SK-N-SH (cell line): ENCODE measurements at regions not wholly inside any gene's neighbourhood (a gene's known extent, or its start where the extent isn't known, plus 50 kb on each side); places are given as distances from the start of the nearest gene placed in this dataset.

Source experiments
- EP300 ChIP-seq, 2 experiments: IDR thresholded peaks; 2 replicates each; pipeline versions ENCODE4 v1.4.0 to v1.6.1; 2012; ENCODE audit warnings: borderline replicate concordance in 1 of 2, low read depth in 1 of 2, low read length in 1 of 2
- FOXJ3 ChIP-seq: sonication (generic); formaldehyde crosslinking; IDR thresholded peaks from 2 replicates; pipeline ENCODE4 v1.5.1; 2020; ENCODE audit warnings: mild to moderate bottlenecking, missing genetic modification reagents
- FOXM1 ChIP-seq: IDR thresholded peaks from 2 replicates; pipeline ENCODE4 v1.4.0; 2012; ENCODE audit warnings: low read depth, mild to moderate bottlenecking
- MEF2A ChIP-seq: IDR thresholded peaks from 2 replicates; pipeline ENCODE4 v1.4.0; 2012; ENCODE audit warnings: low read depth, borderline replicate concordance
- POLR2AphosphoS5 ChIP-seq: IDR thresholded peaks from 2 replicates; pipeline ENCODE4 v1.6.1; 2012; ENCODE audit warnings: low read depth, low read length
- RAD21 ChIP-seq: IDR thresholded peaks from 2 replicates; pipeline ENCODE4 v1.6.1; 2012; ENCODE audit warnings: mild to moderate bottlenecking, low read length
- TCF12 ChIP-seq: IDR thresholded peaks from 2 replicates; pipeline ENCODE4 v1.4.0; 2012
- YY1 ChIP-seq: IDR thresholded peaks from 2 replicates; pipeline ENCODE4 v1.4.0; 2012; ENCODE audit warnings: low read depth, mild to moderate bottlenecking
- TF ChIP-seq, protein P1 (sequence below): fragments of 200-600 bp; sonication (generic); IDR thresholded peaks from 2 replicates; pipeline ENCODE4 v1.6.1; 2017; ENCODE audit warnings: antibody characterized with exemption, mild to moderate bottlenecking, moderate library complexity
- TF ChIP-seq, protein P2 (sequence below): IDR thresholded peaks from 2 replicates; pipeline ENCODE4 v1.4.0; 2012; ENCODE audit warnings: low read depth, borderline replicate concordance
- TF ChIP-seq, protein P3 (sequence below): fragments of 150-350 bp; IDR thresholded peaks from 2 replicates; pipeline ENCODE4 v1.6.1; 2016; ENCODE audit warnings: mild to moderate bottlenecking, low read depth, low read length
- TF ChIP-seq, protein P4 (sequence below): IDR thresholded peaks from 2 replicates; pipeline ENCODE4 v1.4.0; 2012; ENCODE audit warnings: low read depth

DNA sequence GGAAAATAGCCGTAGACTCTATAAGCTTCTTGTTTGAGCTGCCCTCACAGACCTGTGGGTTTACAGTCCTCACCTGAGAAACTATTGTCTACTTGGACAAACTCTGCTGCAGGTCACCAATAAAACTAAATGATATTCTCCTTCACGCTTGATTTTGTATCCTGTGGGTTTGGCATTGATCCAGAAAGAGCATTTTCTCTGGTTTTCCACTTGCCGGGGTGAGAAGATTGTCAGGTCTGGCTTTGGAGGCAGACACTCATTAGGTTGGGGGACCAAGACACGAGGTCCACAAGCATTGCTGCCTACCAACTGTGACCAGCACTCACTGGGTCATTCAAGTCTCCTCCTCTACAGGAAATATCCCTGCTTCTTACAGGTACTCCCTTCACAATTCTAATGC lies 68.5 kb downstream of the CDC14C start:
- TF ChIP-seq FOXM1 = no peak
- TF ChIP-seq POLR2AphosphoS5 = no peak
- TF ChIP-seq TCF12 = no peak
- TF ChIP-seq, protein P1, sequence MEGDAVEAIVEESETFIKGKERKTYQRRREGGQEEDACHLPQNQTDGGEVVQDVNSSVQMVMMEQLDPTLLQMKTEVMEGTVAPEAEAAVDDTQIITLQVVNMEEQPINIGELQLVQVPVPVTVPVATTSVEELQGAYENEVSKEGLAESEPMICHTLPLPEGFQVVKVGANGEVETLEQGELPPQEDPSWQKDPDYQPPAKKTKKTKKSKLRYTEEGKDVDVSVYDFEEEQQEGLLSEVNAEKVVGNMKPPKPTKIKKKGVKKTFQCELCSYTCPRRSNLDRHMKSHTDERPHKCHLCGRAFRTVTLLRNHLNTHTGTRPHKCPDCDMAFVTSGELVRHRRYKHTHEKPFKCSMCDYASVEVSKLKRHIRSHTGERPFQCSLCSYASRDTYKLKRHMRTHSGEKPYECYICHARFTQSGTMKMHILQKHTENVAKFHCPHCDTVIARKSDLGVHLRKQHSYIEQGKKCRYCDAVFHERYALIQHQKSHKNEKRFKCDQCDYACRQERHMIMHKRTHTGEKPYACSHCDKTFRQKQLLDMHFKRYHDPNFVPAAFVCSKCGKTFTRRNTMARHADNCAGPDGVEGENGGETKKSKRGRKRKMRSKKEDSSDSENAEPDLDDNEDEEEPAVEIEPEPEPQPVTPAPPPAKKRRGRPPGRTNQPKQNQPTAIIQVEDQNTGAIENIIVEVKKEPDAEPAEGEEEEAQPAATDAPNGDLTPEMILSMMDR = no peak
- no peak for TF ChIP-seq RAD21
- no peak for TF ChIP-seq EP300 (IDR thresholded peaks at IDR 0.05; ENCODE audit: borderline replicate concordance in 1 of 2, low read depth in 1 of 2, low read length in 1 of 2)
- no peak for TF ChIP-seq YY1
- TF ChIP-seq, protein P2, sequence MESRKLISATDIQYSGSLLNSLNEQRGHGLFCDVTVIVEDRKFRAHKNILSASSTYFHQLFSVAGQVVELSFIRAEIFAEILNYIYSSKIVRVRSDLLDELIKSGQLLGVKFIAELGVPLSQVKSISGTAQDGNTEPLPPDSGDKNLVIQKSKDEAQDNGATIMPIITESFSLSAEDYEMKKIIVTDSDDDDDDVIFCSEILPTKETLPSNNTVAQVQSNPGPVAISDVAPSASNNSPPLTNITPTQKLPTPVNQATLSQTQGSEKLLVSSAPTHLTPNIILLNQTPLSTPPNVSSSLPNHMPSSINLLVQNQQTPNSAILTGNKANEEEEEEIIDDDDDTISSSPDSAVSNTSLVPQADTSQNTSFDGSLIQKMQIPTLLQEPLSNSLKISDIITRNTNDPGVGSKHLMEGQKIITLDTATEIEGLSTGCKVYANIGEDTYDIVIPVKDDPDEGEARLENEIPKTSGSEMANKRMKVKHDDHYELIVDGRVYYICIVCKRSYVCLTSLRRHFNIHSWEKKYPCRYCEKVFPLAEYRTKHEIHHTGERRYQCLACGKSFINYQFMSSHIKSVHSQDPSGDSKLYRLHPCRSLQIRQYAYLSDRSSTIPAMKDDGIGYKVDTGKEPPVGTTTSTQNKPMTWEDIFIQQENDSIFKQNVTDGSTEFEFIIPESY = no peak
- TF ChIP-seq, protein P3, sequence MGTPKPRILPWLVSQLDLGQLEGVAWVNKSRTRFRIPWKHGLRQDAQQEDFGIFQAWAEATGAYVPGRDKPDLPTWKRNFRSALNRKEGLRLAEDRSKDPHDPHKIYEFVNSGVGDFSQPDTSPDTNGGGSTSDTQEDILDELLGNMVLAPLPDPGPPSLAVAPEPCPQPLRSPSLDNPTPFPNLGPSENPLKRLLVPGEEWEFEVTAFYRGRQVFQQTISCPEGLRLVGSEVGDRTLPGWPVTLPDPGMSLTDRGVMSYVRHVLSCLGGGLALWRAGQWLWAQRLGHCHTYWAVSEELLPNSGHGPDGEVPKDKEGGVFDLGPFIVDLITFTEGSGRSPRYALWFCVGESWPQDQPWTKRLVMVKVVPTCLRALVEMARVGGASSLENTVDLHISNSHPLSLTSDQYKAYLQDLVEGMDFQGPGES = no peak
- no peak for TF ChIP-seq FOXJ3 (CRISPR knock-in tag)
- no peak for TF ChIP-seq MEF2A
- TF ChIP-seq, protein P4, sequence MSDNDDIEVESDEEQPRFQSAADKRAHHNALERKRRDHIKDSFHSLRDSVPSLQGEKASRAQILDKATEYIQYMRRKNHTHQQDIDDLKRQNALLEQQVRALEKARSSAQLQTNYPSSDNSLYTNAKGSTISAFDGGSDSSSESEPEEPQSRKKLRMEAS = no peak
